HG03469 (cell line): ENCODE measurements at regions not wholly inside any gene's neighbourhood (a gene's known extent, or its start where the extent isn't known, plus 50 kb on each side); places are given as distances from the start of the nearest gene placed in this dataset.
"Not testable (repeated sequence)": the region's sequence is repeated elsewhere in the genome, so short reads cannot be mapped to it uniquely, and the experiment has no call there.

ENCODE experiments used
- ATAC-seq: cut with Tn5 transposase; IDR thresholded peaks from one replicate; pipeline ENCODE4 v1.9.1; 2021; ENCODE audit warnings: mild to moderate bottlenecking, moderate library complexity, moderate number of reproducible peaks; ENCODE audit not compliant: unreplicated experiment

DNA sequence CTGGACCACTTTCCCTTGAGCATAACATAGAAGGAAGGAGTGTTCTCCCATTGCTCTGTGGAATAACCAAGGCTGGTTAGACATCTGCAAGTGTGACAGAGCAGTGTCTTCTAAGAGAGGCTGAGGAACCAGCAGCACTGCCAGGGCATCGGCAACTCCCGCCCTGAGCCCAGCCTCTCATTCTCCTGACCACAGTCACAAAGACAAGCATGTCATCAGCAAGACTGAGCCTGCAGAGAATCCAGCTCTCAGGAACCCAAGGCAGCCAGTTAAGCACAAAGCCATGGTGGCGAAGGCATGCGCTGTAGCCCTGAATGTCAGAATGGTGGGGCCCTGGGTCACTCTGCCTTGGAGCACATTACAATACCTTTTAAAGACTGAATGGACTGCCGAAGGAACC, 253.9 kb downstream of the AGTPBP1 start:
- no peak for ATAC-seq

DNA sequence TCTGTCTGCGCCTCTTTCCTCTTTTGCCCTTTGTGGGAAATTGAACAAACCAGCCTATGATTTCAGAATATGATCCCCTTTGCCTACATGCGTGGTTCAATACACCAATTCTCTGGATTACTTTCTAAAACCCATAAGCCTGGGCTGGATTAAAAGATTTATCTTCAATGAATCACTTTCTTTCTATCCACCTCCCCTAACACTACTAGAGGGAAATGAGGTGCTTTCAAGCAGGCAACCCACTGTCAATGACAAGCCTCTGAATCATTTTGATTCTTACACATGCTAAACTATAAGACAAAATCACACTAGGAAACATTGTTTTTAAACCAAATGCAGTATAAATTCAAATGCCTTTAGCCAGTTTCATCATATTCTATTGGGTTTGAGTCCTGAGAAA, 257.5 kb downstream of the AGTPBP1 start:
- no peak for ATAC-seq

DNA sequence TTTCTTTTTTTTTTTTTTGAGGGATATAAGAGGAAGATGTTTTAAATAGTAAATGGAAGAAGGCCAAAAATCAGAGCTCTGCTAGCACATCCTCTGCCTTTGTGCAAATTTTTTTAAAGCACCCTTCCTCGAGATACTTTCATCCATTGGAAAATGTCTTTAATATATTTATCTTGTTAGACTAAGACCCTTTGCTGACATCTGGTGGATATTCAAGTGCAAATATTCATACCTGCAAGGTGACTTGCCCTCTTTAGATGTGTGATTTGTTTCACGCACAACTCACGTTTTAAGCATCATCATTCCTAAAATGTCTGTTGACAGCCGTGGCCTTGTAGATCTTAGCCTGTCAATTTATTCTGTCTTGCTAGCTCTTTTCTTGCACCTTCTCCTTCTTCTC, 258.5 kb downstream of the AGTPBP1 start:
- no peak for ATAC-seq

GRCh38 chr9:85479305-85479704, 262.4 kb downstream of the AGTPBP1 start:
- ATAC-seq, result no peak

- no peak for ATAC-seq
These were observed 262.9 kb downstream of the AGTPBP1 start for GRCh38 chr9:85478847-85479246.

GRCh38 chr9:85474896-85475295, 266.9 kb downstream of the AGTPBP1 start:
- ATAC-seq, result not testable (repeated sequence)

GRCh38 chr9:85471791-85472190, 270.0 kb downstream of the AGTPBP1 start:
- no peak for ATAC-seq

- no peak for ATAC-seq
These were observed 272.7 kb downstream of the AGTPBP1 start for GRCh38 chr9:85469041-85469440.

GRCh38 chr9:85466834-85467233, 274.9 kb downstream of the AGTPBP1 start:
- ATAC-seq, result no peak

DNA sequence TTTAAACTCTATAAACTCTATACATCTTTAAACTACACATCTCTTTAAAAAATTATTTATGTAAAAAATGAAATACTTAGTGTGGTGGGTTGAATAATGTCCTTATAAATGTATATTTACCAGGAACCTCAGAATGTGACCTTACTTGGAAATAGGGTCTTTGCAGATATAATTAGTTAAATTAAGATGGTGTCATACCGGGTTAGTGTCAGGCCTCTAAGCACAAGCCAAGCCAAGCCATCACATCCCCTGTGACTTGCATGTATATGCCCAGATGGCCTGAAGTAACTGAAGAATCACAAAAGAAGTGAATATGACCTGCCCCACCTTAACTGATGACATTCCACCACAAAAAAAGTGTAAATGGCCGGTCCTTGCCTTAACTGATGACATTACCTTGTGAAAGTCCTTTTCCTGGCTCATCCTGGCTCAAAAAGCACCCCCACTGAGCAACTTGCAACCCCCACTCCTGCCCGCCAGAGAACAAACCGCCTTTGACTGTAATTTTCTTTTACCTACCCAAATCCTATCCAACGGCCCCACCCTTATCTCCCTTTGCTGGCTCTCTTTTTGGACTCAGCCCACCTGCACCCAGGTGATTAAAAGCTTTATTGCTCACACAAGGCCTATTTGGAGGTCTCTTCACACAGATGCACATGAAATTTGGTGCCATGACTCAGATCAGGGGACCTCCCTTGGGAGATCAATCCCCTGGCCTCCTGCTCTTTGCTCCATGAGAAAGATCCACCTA, 283.5 kb downstream of the AGTPBP1 start:
- ATAC-seq, result not testable (repeated sequence)

- ATAC-seq, result no peak
These were observed 287.9 kb downstream of the AGTPBP1 start for GRCh38 chr9:85453850-85454249.

DNA sequence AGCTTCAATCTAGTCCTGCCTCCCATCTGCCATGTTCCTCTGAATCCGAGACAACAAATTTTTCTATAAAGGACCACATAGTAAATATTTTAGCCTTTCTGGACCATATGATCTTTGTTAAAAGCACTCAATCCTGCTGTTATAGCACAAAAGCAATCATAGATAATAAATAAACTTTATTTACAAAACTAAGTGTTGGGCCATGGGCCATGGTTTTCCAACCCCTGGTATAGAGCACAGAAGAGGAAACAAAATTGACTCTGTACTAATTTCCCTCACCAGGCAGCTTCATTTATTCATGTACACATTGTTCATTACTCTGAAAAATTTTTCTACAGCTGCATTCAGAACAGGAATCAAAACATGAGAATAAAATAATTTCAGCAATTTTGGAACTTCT, 288.9 kb downstream of the AGTPBP1 start:
- ATAC-seq, result no peak

GRCh38 chr9:85451680-85452079, 290.1 kb downstream of the AGTPBP1 start:
- no peak for ATAC-seq

- no peak for ATAC-seq
These were observed 295.9 kb downstream of the AGTPBP1 start for GRCh38 chr9:85445887-85446286.

DNA sequence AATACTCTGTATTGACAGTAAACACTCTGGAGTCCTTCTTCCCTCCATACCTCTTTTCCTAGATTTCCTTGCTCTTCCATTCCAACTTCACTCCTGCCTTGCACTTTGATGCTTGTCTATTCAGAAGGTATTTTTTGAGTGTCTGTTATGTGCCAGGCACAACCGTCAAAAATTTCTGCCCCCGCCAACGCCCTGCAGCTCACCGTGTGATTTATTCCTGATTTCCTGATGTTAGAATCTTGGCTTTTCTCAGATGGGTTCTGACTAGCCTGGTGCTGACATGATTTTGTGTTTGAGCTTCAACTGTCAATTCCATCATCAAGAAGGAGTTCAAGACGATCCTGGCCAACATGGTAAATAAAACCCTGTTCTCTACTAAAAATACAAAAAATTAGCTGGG, 297.5 kb downstream of the AGTPBP1 start:
- ATAC-seq, result no peak

DNA sequence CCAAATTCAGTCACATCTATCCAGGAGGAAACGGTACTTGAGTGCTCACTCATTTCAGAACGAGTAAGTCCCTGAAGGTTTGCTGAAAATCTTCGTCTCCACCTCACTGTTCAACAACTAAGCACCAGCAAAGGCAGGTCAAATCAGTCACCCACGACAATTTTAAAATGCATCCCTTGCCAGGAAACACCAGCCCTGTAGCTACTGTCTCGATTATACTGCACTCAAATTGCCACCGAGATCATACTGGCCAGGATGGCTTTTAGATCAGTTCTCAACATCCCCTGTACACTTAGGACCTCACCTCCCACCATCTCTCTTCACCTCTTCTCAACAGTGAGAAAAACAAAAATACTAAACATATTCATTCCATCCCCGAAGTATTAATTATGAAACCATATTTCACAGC, 298.6 kb downstream of the AGTPBP1 start:
- ATAC-seq, result no peak

GRCh38 chr9:85439791-85440190, 302.0 kb downstream of the AGTPBP1 start:
- ATAC-seq, result no peak

DNA sequence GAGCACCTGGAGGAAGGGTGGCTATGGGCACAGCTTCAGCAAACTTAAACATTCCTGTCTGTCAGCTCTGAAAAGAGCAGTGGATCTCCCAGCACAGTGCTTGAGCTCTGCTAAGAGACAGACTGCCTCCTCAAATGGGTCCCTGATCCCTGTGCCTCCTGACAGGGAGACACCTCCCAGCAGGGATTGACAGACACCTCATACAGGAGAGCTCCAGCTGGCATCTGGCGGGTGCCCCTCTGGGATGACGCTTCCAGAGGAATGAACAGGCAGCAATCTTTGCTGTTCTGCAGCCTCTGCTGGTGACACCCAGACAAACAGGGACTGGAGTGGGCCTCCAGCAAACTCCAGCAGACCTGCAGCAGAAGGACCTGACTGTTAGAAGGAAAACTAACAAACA, 307.8 kb downstream of the AGTPBP1 start:
- not testable (repeated sequence) for ATAC-seq

DNA sequence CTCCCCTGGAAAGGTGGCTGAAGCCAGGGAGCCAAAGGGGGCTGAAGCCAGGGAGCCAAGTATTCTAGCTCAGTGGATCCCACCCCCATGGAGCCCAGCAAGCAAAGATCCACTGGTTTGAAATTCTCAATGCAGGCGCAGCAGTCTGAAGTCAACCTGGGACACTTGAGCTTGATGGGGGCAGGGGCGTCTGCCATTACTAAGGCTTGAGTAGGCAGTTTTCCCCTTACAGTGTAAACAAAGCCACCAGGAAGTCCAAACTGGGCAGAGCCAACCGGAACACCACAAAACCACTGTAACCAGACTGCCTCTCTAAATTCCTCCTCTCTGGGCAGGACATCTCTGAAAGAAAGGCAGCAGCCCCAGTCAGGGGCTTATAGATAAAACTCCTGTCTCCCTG, 308.2 kb downstream of the AGTPBP1 start:
- not testable (repeated sequence) for ATAC-seq

DNA sequence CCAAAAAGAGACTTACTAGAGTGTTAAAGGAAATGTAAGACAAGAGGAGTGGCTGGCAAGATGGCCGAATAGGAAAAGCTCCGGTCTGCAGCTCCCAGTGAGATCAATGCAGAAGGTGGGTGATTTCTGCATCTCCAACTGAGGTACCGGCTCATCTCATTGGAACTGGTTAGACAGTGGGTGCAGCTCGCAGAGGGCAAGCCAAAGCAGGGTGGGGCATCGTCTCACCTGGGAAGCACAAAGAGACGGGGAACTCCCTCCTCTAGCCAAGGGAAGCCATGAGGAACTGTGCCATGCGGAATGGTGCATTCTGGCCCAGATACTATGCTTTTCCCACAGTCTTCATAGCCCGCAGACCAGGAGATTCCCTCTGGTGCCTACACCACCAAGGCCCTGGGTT, 308.7 kb downstream of the AGTPBP1 start:
- ATAC-seq, result no peak

GRCh38 chr9:85432599-85432998, 309.2 kb downstream of the AGTPBP1 start:
- ATAC-seq, result no peak

- no peak for ATAC-seq
These were observed 310.2 kb downstream of the AGTPBP1 start for GRCh38 chr9:85431339-85432102.
